ENCODE measurements at regions not wholly inside any gene's neighbourhood (a gene's known extent, or its start where the extent isn't known, plus 50 kb on each side); places are given as distances from the start of the nearest gene placed in this dataset.
"Not testable (repeated sequence)": the region's sequence is repeated elsewhere in the genome, so short reads cannot be mapped to it uniquely, and the experiment has no call there.

- DNase-seq (ENCODE audit: low spot score) = no peak
Measured at GRCh38 chr5:136924490-136924889, 559.1 kb upstream of the TRPC7 start.

GRCh38 chr5:136910625-136911024, 545.3 kb upstream of the TRPC7 start:
- DNase-seq (ENCODE audit: low spot score) = no peak

GRCh38 chr5:136909906-136910305, 544.6 kb upstream of the TRPC7 start:
- DNase-seq (ENCODE audit: low spot score) = no peak

- no peak for DNase-seq (ENCODE audit: low spot score)
Measured at GRCh38 chr5:136907371-136907770, 542.0 kb upstream of the TRPC7 start.

GRCh38 chr5:136906545-136906944, 541.2 kb upstream of the TRPC7 start:
- DNase-seq (ENCODE audit: low spot score) = no peak

GRCh38 chr5:136905571-136905970, 540.2 kb upstream of the TRPC7 start:
- no peak for DNase-seq (ENCODE audit: low spot score)

- DNase-seq (ENCODE audit: low spot score) = no peak
Measured at GRCh38 chr5:136894070-136894469, 528.7 kb upstream of the TRPC7 start.

- no peak for DNase-seq (ENCODE audit: low spot score)
Measured at GRCh38 chr5:136892000-136892399, 526.7 kb upstream of the TRPC7 start.

- DNase-seq (ENCODE audit: low spot score) = no peak
Measured at GRCh38 chr5:136891175-136891972, 526.0 kb upstream of the TRPC7 start.

- DNase-seq (ENCODE audit: low spot score) = no peak
Measured at GRCh38 chr5:136890431-136891148, 525.2 kb upstream of the TRPC7 start.

- DNase-seq (ENCODE audit: low spot score) = no peak
Measured at GRCh38 chr5:136886608-136887007, 521.3 kb upstream of the TRPC7 start.

GRCh38 chr5:136864960-136865359, 499.6 kb upstream of the TRPC7 start:
- no peak for DNase-seq (ENCODE audit: low spot score)

- no peak for DNase-seq (ENCODE audit: low spot score)
Measured at GRCh38 chr5:136856648-136857047, 491.3 kb upstream of the TRPC7 start.

- DNase-seq (ENCODE audit: low spot score) = no peak
Measured at GRCh38 chr5:136853971-136854370, 488.6 kb upstream of the TRPC7 start.

- no peak for DNase-seq (ENCODE audit: low spot score)
Measured at GRCh38 chr5:136840601-136841000, 475.3 kb upstream of the TRPC7 start.

- DNase-seq (ENCODE audit: low spot score) = no peak
Measured at GRCh38 chr5:136836093-136836492, 470.7 kb upstream of the TRPC7 start.

- DNase-seq (ENCODE audit: low spot score) = no peak
Measured at GRCh38 chr5:136820848-136821247, 455.5 kb upstream of the TRPC7 start.

GRCh38 chr5:136819526-136820302, 454.4 kb upstream of the TRPC7 start:
- no peak for DNase-seq (ENCODE audit: low spot score)

GRCh38 chr5:136816327-136816726, 451.0 kb upstream of the TRPC7 start:
- DNase-seq (ENCODE audit: low spot score) = no peak

- no peak for DNase-seq (ENCODE audit: low spot score)
Measured at GRCh38 chr5:136814619-136815378, 449.5 kb upstream of the TRPC7 start.

- not testable (repeated sequence) for DNase-seq (ENCODE audit: low spot score)
Measured at GRCh38 chr5:136812270-136812669, 446.9 kb upstream of the TRPC7 start.

- no peak for DNase-seq (ENCODE audit: low spot score)
Measured at GRCh38 chr5:136811551-136811950, 446.2 kb upstream of the TRPC7 start.

Data from SK-N-DZ (cell line).